Activated CD4-positive, CD25-positive, alpha-beta regulatory T cell treated with anti-CD3 and anti-CD28 coated beads, Interleukin-2, amount 50 U/mL, for 72 hours (primary cell): ENCODE measurements at regions not wholly inside any gene's neighbourhood (a gene's known extent, or its start where the extent isn't known, plus 50 kb on each side); places are given as distances from the start of the nearest gene placed in this dataset.

ENCODE experiments used
- DNase-seq: peaks from one replicate; pipeline ENCODE4 v3.0.0; 2021

- DNase-seq: no peak
These were observed 609.2 kb downstream of the KCNT2 start for GRCh38 chr1:195999022-195999421.

GRCh38 chr1:195981448-195982139 lies 626.6 kb downstream of the KCNT2 start:
- DNase-seq: no peak

- no peak for DNase-seq
These were observed 628.6 kb downstream of the KCNT2 start for GRCh38 chr1:195979646-195980045.

- no peak for DNase-seq
These were observed 634.8 kb downstream of the KCNT2 start for GRCh38 chr1:195973311-195973904.

GRCh38 chr1:195971589-195971988 lies 636.7 kb downstream of the KCNT2 start:
- DNase-seq: no peak

- no peak for DNase-seq
These were observed 638.0 kb downstream of the KCNT2 start for GRCh38 chr1:195970209-195970608.

- DNase-seq: no peak
These were observed 642.8 kb downstream of the KCNT2 start for GRCh38 chr1:195965475-195965874.

GRCh38 chr1:195965036-195965435 lies 643.2 kb downstream of the KCNT2 start:
- no peak for DNase-seq

- no peak for DNase-seq
These were observed 643.7 kb downstream of the KCNT2 start for GRCh38 chr1:195964516-195964915.

GRCh38 chr1:195962051-195962450 lies 646.2 kb downstream of the KCNT2 start:
- DNase-seq: no peak

GRCh38 chr1:195960580-195960979 lies 647.7 kb downstream of the KCNT2 start:
- no peak for DNase-seq

- DNase-seq: no peak
These were observed 650.1 kb downstream of the KCNT2 start for GRCh38 chr1:195958131-195958530.

GRCh38 chr1:195956845-195957244 lies 651.4 kb downstream of the KCNT2 start:
- no peak for DNase-seq

- DNase-seq: no peak
These were observed 653.4 kb downstream of the KCNT2 start for GRCh38 chr1:195954848-195955247.

- no peak for DNase-seq
These were observed 656.9 kb downstream of the KCNT2 start for GRCh38 chr1:195951313-195951712.

- DNase-seq: no peak
These were observed 659.9 kb downstream of the KCNT2 start for GRCh38 chr1:195948123-195948895.

- no peak for DNase-seq
These were observed 661.7 kb downstream of the KCNT2 start for GRCh38 chr1:195946500-195946899.

GRCh38 chr1:195941795-195942194 lies 666.4 kb downstream of the KCNT2 start:
- no peak for DNase-seq

- DNase-seq: no peak
These were observed 666.9 kb downstream of the KCNT2 start for GRCh38 chr1:195941314-195941713.

GRCh38 chr1:195939844-195940243 lies 668.4 kb downstream of the KCNT2 start:
- DNase-seq: no peak

- no peak for DNase-seq
These were observed 673.3 kb downstream of the KCNT2 start for GRCh38 chr1:195934817-195935553.

GRCh38 chr1:195933835-195934234 lies 674.4 kb downstream of the KCNT2 start:
- DNase-seq: no peak

GRCh38 chr1:195915826-195916225 lies 692.4 kb downstream of the KCNT2 start:
- no peak for DNase-seq
